HepG2 (cell line): ENCODE measurements at regions not wholly inside any gene's neighbourhood (a gene's known extent, or its start where the extent isn't known, plus 50 kb on each side); places are given as distances from the start of the nearest gene placed in this dataset.

Experiments
- NR2F6 ChIP-seq, 2 experiments: IDR thresholded peaks; 2 replicates each; pipeline ENCODE4 v1.6.1; 2016; ENCODE audit warnings: antibody characterized with exemption in 1 of 2, mild to moderate bottlenecking in 1 of 2
- XRCC5 ChIP-seq: fragments of 200-400 bp; formaldehyde crosslinking; optimal IDR thresholded peaks from 2 replicates; pipeline ENCODE3; 2017; ENCODE audit warnings: mild to moderate bottlenecking, low read length
- ZFY ChIP-seq: sonication (generic); formaldehyde crosslinking; IDR thresholded peaks from 2 replicates; pipeline ENCODE4 v1.4.0; 2020; ENCODE audit warnings: missing genetic modification reagents
- ZNF30 ChIP-seq: sonication (generic); formaldehyde crosslinking; IDR thresholded peaks from 2 replicates; pipeline ENCODE4 v1.5.0; 2020; ENCODE audit warnings: mild to moderate bottlenecking, missing genetic modification reagents
- ZNF367 ChIP-seq: sonication (generic); formaldehyde crosslinking; IDR thresholded peaks from 2 replicates; pipeline ENCODE4 v1.4.0; 2020; ENCODE audit warnings: missing genetic modification reagents, borderline replicate concordance
- ZNF547 ChIP-seq: sonication (generic); formaldehyde crosslinking; IDR thresholded peaks from 2 replicates; pipeline ENCODE4 v1.5.1; 2020; ENCODE audit warnings: mild to moderate bottlenecking, missing genetic modification reagents
- ZNF782 ChIP-seq: sonication (generic); formaldehyde crosslinking; IDR thresholded peaks from 2 replicates; pipeline ENCODE4 v1.4.0; 2020; ENCODE audit warnings: missing genetic modification reagents, mild to moderate bottlenecking, borderline replicate concordance
- TF ChIP-seq, protein P1 (sequence below): sonication (generic); formaldehyde crosslinking; IDR thresholded peaks from 2 replicates; pipeline ENCODE4 v1.8.1; 2023; ENCODE audit warnings: mild to moderate bottlenecking, missing genetic modification reagents
- TF ChIP-seq, protein P2 (sequence below): sonication (generic); formaldehyde crosslinking; IDR thresholded peaks from 2 replicates; pipeline ENCODE4 v1.8.0; 2022; ENCODE audit warnings: low read depth, missing genetic modification reagents
- TF ChIP-seq, protein P3 (sequence below): sonication (generic); formaldehyde crosslinking; IDR thresholded peaks from 2 replicates; pipeline ENCODE4 v1.5.1; 2020; ENCODE audit warnings: missing genetic modification reagents, mild to moderate bottlenecking, borderline replicate concordance
- TF ChIP-seq, protein P4 (sequence below), 2 experiments: sonication (generic) in 1 of 2; formaldehyde crosslinking in 1 of 2; IDR thresholded peaks; 2 replicates each; pipeline versions ENCODE4 v1.5.1 to v1.6.1; 2011 to 2020; ENCODE audit warnings: borderline replicate concordance in 1 of 2, low read depth in 1 of 2, low read length in 1 of 2, mild to moderate bottlenecking in 1 of 2, missing genetic modification reagents in 1 of 2, moderate library complexity in 1 of 2
- TF ChIP-seq, protein P5 (sequence below): sonication (generic); formaldehyde crosslinking; IDR thresholded peaks from 2 replicates; pipeline ENCODE4 v1.8.1; 2023; ENCODE audit warnings: mild to moderate bottlenecking, moderate library complexity, missing genetic modification reagents

DNA sequence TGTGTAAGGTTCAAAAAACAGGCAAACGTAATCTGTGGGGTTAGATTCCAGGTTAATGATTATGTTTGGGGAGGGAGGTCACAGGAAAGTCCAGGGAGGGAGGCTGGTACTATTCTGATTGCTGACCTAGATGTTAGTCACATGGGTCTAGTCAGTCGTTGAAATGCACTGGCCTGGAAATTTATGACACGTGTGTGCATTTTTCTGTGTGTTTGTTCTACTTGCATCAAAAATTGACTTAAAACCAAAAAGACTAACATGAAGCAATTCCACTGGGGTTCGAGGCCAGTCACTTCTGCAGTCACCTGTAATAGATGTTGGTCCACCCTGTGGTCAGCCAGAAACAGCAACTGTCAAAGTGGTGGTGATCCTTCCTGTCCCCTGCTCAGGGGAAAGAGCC is 104.2 kb upstream of the MLN start (continued):
- TF ChIP-seq, protein P1, sequence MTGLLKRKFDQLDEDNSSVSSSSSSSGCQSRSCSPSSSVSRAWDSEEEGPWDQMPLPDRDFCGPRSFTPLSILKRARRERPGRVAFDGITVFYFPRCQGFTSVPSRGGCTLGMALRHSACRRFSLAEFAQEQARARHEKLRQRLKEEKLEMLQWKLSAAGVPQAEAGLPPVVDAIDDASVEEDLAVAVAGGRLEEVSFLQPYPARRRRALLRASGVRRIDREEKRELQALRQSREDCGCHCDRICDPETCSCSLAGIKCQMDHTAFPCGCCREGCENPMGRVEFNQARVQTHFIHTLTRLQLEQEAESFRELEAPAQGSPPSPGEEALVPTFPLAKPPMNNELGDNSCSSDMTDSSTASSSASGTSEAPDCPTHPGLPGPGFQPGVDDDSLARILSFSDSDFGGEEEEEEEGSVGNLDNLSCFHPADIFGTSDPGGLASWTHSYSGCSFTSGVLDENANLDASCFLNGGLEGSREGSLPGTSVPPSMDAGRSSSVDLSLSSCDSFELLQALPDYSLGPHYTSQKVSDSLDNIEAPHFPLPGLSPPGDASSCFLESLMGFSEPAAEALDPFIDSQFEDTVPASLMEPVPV: no peak
- TF ChIP-seq ZFY (CRISPR knock-in tag) (no peak), ZNF547 (CRISPR knock-in tag) (no peak), ZNF367 (CRISPR knock-in tag) (no peak), ZNF30 (CRISPR knock-in tag) (no peak), NR2F6 (IDR thresholded peaks at IDR 0.05) (0 out of 2 replicates have a peak, but pooled peaks have one; percentile 22), NR2F6 (CRISPR knock-in tag; IDR thresholded peaks at IDR 0.05) (no peak), XRCC5 (no peak), ZNF782 (no peak)
- TF ChIP-seq, protein P2, sequence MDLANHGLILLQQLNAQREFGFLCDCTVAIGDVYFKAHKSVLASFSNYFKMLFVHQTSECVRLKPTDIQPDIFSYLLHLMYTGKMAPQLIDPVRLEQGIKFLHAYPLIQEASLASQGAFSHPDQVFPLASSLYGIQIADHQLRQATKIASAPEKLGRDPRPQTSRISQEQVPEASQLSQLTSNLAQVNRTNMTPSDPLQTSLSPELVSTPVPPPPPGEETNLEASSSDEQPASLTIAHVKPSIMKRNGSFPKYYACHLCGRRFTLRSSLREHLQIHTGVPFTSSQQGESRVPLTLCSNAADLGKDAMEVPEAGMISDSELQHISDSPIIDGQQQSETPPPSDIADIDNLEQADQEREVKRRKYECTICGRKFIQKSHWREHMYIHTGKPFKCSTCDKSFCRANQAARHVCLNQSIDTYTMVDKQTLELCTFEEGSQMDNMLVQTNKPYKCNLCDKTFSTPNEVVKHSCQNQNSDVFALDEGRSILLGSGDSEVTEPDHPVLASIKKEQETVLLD (CRISPR knock-in tag): no peak
- TF ChIP-seq, protein P3, sequence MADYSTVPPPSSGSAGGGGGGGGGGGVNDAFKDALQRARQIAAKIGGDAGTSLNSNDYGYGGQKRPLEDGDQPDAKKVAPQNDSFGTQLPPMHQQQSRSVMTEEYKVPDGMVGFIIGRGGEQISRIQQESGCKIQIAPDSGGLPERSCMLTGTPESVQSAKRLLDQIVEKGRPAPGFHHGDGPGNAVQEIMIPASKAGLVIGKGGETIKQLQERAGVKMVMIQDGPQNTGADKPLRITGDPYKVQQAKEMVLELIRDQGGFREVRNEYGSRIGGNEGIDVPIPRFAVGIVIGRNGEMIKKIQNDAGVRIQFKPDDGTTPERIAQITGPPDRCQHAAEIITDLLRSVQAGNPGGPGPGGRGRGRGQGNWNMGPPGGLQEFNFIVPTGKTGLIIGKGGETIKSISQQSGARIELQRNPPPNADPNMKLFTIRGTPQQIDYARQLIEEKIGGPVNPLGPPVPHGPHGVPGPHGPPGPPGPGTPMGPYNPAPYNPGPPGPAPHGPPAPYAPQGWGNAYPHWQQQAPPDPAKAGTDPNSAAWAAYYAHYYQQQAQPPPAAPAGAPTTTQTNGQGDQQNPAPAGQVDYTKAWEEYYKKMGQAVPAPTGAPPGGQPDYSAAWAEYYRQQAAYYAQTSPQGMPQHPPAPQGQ (CRISPR knock-in tag): no peak
- TF ChIP-seq, protein P4, sequence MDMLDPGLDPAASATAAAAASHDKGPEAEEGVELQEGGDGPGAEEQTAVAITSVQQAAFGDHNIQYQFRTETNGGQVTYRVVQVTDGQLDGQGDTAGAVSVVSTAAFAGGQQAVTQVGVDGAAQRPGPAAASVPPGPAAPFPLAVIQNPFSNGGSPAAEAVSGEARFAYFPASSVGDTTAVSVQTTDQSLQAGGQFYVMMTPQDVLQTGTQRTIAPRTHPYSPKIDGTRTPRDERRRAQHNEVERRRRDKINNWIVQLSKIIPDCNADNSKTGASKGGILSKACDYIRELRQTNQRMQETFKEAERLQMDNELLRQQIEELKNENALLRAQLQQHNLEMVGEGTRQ (IDR thresholded peaks at IDR 0.05; ENCODE audit: low read depth, low read length): 0 out of 2 replicates have a peak, but pooled peaks have one; percentile 26
- TF ChIP-seq, protein P4 (CRISPR knock-in tag; IDR thresholded peaks at IDR 0.05; ENCODE audit: borderline replicate concordance): no peak
- TF ChIP-seq, protein P5, sequence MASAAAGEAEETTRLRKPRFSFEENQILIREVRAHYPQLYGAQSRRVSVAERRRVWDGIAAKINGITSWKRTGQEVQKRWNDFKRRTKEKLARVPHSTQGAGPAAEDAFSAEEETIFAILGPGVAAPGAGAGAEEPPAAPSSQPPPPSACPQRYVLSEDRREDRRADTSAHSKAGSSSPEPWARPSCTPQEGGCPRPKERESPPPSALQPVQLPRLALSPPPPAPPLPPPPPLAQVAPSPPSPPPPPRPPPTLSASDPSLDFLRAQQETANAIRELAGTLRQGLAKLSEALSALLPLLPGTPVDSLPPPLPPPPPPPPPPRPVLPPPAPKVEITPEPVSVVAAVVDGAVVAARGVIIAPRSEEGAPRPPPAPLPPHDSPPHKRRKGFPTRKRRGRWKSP (CRISPR knock-in tag): no peak
